Posterior cingulate gyrus (tissue), 11 donors: ENCODE measurements at regions not wholly inside any gene's neighbourhood (a gene's known extent, or its start where the extent isn't known, plus 50 kb on each side); places are given as distances from the start of the nearest gene placed in this dataset.
A peak's percentile ranks its signal among the peaks of the same experiment; 100 is the strongest.
"Not testable (repeated sequence)": the region's sequence is repeated elsewhere in the genome, so short reads cannot be mapped to it uniquely, and the experiment has no call there.

ENCODE experiments used
- DNase-seq, 10 donors: peaks; one replicate each; pipeline versions ENCODE4 v3.0.0 to v3.0.0-alpha.2; 2020 to 2021; ENCODE audit warnings: mixed read lengths in 3 of 10
- intact Hi-C: fragments of 100-400 bp; cut with DNase I; formaldehyde crosslinking; loops from one replicate; pipeline ENCODE4 v1.15.1; 2023

GRCh38 chr9:2387166-2387565 lies 234.4 kb upstream of the VLDLR start:
- no peak for DNase-seq
- intact Hi-C loops = no loop called here

DNA sequence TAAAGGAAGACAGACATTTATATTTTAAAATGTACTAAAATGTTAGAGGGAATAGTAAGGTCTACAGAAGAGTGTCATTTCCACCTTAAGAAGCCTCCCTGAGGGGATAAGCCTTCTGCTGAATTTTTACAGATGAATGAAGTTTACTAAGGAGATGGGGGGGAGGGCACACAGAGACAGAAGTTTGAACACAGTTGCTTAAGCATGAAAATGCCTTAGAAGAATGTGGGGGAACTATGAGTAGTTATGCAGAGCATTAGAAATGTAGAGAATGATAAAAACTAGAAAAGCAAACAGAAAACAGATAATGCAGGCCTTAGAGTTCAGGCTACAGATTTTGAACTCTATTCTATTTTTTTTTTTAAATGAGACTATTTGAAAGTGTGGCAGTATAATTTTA lies 232.2 kb upstream of the VLDLR start:
- intact Hi-C loops = no loop called here
- no peak for DNase-seq

GRCh38 chr9:2390028-2390427 lies 231.6 kb upstream of the VLDLR start:
- intact Hi-C loops = no loop called here

DNA sequence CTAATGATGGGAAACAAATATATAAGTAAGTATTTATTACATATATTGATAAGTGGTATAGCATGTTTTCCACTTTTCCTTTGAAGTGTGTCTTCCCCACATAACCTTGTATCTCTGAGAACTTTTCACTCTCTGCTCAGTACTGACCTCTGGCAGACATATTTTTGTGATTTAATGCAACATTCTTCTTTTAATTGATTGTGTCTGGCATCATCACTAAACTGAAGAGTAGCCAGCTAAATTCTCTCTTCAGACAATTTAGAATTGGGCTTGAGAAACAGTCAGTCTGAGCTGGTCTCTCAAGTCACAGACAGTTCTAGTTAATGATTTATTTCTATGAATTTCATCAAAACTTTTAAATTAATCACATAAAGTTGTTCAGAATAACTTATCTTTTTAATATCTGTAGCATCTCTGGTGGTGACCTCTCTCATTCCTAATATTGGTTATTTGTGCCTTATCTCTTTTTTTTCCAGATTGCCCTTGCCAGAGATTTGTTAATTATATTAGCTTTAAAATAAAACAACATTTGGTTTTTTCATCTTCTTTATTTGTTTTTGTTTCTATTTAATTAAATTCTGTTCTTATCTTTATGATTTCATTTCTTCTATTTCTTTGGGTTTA lies 230.0 kb upstream of the VLDLR start:
- intact Hi-C loops, DNase-seq: not testable (repeated sequence)

More at GRCh38 chr9:2390028-2390427, 231.6 kb upstream of the VLDLR start:
- DNase-seq = no peak

DNA sequence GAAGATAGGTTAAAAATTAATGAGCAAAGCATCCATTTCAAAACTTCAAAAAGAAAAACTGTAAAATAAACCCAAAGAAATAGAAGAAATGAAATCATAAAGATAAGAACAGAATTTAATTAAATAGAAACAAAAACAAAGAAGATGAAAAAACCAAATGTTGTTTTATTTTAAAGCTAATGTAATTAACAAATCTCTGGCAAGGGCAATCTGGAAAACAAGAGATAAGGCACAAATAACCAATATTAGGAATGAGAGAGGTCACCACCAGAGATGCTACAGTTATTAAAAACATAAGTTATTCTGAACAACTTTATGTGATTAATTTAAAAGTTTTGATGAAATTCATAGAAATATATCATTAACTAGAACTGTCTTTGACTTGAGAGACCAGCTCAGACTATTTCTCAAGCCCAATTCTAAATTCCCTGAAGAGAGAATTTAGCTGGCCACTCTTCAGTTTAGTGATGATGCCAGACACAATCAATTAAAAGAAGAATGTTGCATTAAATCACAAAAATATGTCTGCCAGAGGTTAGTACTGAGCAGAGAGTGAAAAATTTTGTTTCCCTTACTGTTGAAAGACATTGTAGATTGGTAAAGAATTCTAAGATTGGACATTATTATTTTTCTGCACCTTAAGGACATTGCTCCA lies 227.4 kb upstream of the VLDLR start:
- DNase-seq, intact Hi-C loops: not testable (repeated sequence)

DNA sequence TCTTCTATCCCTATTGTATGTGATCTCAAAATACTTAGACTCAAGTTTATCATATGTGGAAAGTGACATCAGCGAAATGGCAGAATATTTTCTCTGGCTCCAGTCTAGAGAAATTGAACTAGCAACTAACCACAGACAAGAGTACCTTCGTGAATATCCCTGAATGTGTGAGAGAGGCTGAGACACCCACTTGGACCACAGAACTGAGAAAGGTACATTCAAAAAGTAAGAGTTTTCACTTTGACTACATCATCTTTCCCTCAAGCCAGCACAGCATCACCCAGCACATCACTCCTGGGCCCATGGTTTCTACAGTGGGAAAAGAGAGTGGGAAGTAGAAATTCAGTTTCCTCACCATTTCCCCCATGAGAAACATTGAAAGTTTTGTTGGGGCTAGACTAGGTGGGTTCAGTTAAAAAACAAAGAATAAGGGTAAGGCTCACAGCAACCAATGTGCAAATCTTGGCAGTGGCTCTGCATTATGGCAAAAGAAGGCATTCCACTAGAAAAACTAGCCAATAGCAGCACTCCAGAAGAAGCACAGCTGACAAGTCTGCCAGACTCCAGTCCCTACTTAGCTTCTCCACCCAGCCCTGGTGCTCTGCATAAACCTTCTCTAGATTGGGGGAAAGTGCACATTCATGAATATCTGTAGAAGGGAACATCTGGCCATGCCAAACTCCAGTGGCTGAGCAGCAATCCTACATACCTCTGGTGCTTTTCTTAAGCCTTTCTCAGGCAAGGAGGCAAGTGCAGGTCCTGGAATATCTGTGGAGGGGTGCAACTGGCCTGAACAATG lies 225.6 kb upstream of the VLDLR start:
- intact Hi-C loops = no loop called here
- no peak for DNase-seq

DNA sequence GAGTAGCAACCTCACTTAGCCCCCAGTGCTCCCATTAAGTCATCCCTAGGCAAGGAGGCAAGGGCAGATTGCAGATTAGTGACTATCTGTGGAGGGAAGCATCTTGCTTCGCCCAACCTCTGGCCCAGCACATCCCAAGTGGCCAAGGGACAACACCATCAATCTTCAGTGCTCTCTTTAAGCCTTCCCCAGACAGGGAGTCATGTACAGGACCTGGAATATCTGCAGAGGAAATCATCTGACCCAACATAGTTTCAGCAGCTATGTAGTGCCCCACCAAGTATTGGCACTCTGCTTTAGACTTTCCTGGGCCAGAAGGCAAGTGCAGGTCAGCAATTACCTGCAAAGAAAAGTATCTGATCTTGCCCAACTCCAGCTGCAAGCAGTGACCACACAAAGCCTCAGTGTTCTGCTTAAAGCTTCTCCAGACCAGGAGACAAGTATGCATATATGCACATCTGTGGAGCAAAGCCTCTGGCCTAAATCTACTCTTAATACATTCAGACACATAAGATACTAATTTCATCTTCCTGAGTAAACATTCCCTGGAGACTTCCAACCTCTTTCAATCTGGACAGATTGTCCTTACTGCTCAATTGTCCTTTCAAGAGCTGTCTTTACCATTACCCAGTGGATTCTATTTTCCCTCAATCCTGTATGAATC lies 224.8 kb upstream of the VLDLR start:
- no peak for DNase-seq

DNA sequence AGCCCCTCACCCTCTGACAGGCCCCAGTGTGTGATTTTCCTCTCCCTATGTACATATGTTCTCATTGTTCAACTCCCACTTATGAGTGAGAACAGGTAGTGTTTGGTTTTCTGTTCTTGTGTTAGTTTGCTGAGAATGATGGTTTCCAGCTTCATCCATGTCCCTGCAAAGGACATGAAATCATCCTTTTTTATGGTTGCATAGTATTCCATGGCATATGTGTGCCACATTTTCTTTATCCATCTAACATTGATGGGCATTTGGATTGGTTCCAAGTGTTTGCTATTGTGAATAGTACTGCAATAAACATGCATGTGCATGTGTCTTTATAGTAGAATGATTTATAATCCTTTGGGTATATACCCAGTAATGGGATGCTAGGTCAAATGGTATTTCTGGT lies 223.7 kb upstream of the VLDLR start:
- intact Hi-C loops, DNase-seq: not testable (repeated sequence)

More for the DNA sequence above, 224.8 kb upstream of the VLDLR start:
- intact Hi-C loops = no loop called here

DNA sequence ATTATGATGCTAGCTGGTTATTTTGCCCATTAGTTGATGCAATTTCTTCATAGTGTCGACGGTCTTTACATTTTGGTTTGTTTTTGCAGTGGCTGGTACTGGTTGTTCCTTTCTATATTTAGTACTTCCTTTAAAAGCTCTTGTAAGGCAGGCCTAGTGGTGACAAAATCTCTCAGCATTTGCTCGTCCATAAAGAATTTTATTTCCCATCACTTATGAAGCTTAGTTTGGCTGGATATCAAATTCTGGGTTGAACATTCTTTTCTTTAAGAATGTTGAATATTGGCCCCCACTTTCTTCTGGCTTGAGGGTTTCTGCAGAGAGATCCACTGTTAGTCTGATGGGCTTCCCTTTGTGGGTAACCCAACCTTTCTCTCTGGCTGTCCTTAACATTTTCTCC lies 219.8 kb upstream of the VLDLR start:
- intact Hi-C loops, DNase-seq: not testable (repeated sequence)

DNA sequence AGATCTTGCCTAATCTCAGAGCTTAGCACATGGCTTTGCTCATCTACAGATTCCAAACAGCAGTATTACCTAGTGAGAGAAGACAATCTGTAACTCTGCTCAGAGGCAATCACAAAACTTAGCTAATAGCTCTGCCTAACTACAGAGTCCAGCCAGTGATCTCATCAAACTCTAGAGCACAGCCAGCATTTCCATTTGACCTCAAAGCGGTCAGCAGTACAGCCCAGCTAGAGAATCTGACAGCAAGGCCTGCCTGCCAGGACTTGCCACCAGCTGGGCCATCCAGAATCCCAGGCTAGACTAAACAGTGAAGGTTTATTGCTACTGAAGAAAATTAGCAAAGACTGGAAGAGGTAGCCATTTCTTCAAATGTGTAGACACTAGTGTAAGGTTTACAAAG lies 217.9 kb upstream of the VLDLR start:
- no peak for DNase-seq
- intact Hi-C loops = no loop called here

DNA sequence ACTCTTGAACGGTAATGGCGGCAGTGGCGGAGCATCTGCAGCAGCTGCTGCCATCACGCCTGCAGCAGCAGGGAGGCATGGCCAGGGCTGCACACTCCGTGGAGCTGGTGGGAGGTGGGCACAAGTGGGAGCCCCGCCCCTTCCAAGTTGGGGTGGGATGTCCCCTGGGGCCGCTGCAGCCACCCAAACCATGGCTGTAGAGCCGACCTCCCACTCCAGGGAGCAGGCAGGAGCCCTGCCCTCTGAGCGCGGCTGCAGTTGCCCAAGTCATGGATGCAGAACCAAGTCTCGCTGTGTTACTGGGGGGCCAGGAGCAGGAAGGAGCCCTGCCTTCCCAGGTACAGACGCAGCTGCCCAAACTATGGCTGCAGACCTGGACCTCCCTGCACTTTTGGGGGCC lies 215.3 kb upstream of the VLDLR start:
- intact Hi-C loops = no loop called here
- DNase-seq = peak in 2 of 10 donors; percentile 59 to 76

DNA sequence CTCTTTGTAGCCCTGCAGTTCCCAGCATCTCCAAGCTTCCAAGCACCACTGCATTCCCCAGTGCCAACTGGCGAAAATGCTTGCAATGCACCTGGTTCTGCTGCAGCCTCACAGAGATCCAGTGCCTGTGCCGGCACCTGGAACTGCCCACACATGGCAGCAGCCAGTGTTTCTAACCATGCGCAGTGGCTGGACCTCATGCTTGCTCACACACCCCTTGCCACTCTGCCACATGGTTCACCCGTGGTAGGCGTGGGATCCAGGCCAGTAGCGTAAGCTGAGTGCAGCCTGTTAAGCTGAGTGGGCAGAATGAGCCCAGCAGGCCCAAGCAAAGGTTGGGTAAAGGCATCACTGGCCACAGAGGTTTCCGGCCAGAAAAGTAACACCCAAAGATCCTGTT lies 214.1 kb upstream of the VLDLR start:
- intact Hi-C loops = no loop called here

GRCh38 chr9:2411459-2412215 lies 209.9 kb upstream of the VLDLR start:
- no peak for DNase-seq
- intact Hi-C loops = no loop called here

More for the DNA sequence above, 214.1 kb upstream of the VLDLR start:
- DNase-seq = no peak

DNA sequence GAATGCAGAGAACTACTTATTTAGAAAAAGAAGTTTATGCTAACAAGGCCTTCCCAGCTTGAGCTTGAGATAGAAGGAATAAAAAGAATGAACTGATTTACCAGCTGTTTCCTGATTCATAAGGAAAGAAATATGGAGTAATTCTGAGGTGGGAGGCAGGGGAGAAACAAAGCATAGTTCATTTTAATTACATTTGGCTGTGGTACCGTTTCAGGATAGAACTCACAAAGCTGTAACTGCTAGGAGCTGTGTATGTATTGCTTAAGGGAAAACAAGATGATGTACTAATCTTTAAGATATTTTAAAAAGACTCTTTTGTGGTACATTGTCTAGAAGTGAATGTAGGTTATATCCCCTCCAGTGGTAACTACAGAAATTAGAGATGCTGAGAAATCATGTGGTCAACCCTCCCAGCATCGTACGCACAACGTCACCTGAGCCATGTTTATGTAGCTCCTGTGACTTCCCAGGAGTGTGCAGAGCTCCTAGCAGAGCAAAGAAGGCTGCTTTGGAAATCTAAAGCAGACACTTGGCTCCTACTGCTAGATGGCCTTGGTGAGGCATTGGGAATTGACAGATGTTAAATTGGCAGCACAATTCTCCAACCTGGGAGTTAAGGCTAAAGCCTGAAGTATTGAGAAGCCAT lies 208.3 kb upstream of the VLDLR start:
- no peak for DNase-seq
- intact Hi-C loops = no loop called here

GRCh38 chr9:2414465-2414864 lies 207.1 kb upstream of the VLDLR start:
- DNase-seq = no peak
- intact Hi-C loops = no loop called here

DNA sequence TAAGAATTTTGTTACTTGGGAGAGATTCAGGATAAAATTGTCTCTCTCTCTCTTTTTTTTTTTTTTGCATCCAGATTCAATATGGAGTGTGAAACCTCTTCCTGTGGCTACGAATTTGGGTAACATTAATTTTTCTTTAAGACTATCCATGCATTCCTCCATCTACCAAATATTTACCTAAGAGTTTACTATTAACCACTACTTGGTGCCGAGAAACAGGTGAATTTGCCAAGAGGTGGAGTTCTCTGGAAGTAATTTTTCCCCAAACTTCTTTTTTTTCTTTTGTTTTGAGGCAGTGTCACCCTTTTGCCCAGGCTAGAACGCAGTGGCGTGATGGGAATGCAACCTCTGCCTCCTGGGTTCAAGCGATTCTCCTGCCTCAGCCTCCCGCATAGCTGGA lies 206.3 kb upstream of the VLDLR start:
- intact Hi-C loops = no loop called here

DNA sequence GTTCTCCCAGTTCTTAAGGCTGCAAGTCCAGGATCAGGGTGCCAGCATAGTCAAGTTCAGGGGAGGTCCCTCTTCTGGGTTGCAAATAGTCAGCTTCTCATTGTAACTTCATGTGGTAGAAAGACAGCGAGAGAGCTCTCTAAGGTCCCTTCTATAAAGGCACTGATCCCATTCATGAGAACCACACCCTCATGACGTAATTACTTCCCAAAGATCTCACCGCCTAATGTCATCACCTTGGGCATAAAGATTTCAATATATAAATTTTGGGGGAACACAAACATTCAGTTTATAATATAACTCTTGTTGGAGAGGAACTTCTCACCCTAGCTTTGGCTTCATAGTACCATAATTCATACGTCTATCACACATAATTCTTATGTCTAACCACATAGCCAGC lies 203.9 kb upstream of the VLDLR start:
- intact Hi-C loops = no loop called here
- DNase-seq = no peak

More for the DNA sequence above, 206.3 kb upstream of the VLDLR start:
- DNase-seq = no peak

- intact Hi-C loops = no loop called here
- DNase-seq = no peak
Measured at GRCh38 chr9:2418619-2419018, 203.0 kb upstream of the VLDLR start.

DNA sequence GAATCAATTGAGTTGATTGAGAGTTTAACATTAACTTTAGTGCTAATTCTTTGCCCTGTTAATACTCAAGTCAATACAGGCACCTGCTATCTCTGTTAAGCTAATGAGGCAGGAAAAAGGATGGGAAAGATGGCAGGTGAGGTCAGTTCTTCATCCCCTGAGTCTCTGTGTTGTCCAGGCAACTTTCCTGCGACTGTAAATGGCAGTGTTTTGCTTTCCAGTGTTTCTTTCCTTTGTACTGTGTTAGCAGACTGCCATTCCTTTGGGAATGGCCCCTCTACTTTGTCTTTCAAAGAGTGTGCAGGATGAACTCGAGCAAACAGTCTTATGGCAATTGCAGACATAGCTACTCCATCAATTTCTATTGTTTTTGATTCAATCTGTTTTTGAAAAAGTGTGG lies 202.2 kb upstream of the VLDLR start:
- DNase-seq = no peak

GRCh38 chr9:2420543-2420942 lies 201.0 kb upstream of the VLDLR start:
- intact Hi-C loops = no loop called here
- no peak for DNase-seq

More for the DNA sequence above, 202.2 kb upstream of the VLDLR start:
- intact Hi-C loops = no loop called here
